GM12865 (cell line): ENCODE measurements at regions not wholly inside any gene's neighbourhood (a gene's known extent, or its start where the extent isn't known, plus 50 kb on each side); places are given as distances from the start of the nearest gene placed in this dataset.

Experiments used
- DNase-seq: peaks from one replicate; pipeline ENCODE4 v3.0.0; 2010; ENCODE audit warnings: low read depth
- H3K4me3 ChIP-seq: 2 replicates; pipeline ENCODE4 v1.5.1; 2011; ENCODE audit warnings: mild to moderate bottlenecking, low read depth, low read length, control low read depth
- TF ChIP-seq, protein P1 (sequence below): IDR thresholded peaks from 2 replicates; pipeline ENCODE4 v1.5.1; 2011; ENCODE audit warnings: low read length, control low read depth, low read depth, inconsistent platforms; ENCODE audit not compliant: insufficient read depth; ENCODE audit errors: missing control alignments

DNA sequence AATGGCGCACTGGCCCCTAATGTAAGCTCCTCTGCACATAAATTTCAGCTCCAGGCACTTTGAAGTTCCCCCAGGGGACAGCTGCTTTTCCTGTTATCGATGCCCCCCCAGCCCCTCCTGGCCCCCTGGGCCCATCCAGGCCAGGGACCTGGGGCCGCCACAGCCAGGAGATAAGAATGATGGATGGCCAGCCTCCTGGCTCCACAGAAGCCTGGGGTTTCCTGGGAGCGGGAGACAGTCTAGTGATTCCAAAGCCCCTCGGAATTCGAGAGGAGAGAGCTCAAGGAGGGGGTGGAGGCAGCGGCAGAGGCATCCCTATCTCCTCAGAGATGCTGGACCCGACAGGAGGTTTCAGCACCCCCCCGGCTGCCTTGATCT lies 98.4 kb upstream of the HAND1 start:
- H3K4me3 ChIP-seq, result no peak overlapping the region
- no peak for DNase-seq
- TF ChIP-seq, protein P1, sequence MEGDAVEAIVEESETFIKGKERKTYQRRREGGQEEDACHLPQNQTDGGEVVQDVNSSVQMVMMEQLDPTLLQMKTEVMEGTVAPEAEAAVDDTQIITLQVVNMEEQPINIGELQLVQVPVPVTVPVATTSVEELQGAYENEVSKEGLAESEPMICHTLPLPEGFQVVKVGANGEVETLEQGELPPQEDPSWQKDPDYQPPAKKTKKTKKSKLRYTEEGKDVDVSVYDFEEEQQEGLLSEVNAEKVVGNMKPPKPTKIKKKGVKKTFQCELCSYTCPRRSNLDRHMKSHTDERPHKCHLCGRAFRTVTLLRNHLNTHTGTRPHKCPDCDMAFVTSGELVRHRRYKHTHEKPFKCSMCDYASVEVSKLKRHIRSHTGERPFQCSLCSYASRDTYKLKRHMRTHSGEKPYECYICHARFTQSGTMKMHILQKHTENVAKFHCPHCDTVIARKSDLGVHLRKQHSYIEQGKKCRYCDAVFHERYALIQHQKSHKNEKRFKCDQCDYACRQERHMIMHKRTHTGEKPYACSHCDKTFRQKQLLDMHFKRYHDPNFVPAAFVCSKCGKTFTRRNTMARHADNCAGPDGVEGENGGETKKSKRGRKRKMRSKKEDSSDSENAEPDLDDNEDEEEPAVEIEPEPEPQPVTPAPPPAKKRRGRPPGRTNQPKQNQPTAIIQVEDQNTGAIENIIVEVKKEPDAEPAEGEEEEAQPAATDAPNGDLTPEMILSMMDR, result no peak

DNA sequence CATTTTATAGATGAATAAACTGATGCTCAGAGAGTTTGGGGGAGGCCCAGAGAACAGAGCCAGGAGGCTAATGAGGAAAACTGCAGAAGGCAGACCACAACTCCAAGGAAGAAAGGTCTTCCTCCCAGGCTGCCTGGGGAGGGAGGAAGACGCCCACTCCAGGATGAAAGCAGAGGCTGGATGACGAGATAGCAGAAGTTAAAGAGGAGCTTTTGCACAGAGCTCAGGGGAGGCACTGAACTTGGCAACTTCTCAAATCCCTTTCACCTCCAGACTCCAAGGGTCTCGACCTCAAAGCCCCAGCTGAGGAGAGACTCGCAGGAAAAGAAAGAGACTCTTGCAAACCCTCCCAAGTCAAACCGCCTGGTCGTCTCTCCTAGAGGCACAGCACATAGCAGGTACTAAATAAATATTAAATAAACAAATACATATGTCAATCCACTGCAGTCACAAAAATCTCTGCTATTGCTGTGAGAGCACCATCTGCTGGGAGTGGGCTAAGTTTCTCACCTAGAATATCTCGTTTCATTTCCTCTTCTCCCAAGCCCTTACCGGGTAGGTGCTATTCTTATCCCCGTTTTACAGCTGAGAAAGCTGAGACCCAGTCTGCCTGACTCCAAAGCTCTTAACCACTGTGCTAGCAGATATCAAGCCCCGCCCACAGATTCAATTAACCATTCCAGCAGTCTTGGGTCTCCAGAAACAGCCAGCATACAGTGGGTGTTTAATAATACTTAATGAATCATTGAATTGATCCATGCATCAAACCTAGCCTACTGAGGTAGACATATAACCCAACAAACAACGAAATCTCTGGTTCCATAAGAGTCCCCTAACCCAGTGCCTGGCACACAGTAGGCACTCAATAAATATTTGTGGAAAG lies 97.8 kb upstream of the HAND1 start:
- TF ChIP-seq, protein P1, result peak; percentile 55
- H3K4me3 ChIP-seq, result no peak overlapping the region
- peak; percentile 81 for DNase-seq

DNA sequence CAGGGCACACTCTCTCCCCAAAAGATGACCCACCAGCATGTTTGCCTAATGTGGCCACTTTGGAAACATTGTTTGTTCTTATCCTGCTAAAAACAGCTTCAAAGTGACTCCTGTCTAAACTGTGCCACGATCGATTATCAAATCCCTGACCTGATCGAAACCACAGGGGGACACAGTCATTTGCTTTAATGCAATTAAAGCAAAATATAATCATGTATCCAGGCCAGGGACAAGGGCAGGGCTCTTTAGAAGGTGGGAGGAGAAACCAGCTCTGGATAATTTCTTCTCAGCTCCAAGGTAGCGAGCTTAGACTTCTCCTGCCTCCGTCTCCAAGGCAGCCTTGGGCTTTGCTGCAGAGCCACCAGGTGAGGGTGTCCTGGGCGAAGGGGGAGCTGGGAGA lies 95.0 kb upstream of the HAND1 start:
- no peak overlapping the region for H3K4me3 ChIP-seq
- no peak for DNase-seq
- TF ChIP-seq, protein P1, result no peak

DNA sequence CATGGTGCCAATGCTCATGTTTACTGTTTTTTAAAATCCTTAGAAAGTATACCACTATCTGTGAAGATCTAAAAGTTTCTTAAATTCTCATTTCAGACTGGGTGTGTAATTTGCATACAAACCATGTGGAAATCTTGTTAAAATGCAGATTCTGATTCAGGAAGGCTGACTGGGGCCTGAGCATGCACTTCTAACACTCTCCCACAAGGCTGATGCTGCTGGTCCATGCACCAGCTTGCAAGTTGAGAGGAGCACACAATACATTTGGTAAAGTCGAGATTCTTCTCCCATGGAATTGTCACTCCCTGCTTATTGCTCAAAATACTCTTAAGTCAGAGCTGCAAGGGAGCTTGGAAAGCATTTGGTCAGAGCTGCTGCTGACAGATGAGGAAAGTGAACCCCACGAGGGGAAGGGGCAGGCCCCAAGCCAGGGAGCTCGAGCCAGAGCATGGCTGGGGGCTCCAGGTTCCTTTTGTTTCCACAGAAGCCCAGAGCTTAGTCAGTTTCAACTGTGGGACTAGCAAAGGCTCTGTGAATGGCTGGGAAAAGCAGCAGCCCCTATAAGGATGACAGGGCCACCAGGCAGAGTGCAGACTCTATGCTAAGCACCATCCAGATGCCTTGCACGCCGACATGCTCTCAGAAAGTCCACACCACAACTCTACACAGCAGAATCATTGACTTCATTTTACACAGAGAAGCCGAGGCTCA lies 93.5 kb upstream of the HAND1 start:
- no peak for DNase-seq
- no peak overlapping the region for H3K4me3 ChIP-seq
- TF ChIP-seq, protein P1, result no peak

DNA sequence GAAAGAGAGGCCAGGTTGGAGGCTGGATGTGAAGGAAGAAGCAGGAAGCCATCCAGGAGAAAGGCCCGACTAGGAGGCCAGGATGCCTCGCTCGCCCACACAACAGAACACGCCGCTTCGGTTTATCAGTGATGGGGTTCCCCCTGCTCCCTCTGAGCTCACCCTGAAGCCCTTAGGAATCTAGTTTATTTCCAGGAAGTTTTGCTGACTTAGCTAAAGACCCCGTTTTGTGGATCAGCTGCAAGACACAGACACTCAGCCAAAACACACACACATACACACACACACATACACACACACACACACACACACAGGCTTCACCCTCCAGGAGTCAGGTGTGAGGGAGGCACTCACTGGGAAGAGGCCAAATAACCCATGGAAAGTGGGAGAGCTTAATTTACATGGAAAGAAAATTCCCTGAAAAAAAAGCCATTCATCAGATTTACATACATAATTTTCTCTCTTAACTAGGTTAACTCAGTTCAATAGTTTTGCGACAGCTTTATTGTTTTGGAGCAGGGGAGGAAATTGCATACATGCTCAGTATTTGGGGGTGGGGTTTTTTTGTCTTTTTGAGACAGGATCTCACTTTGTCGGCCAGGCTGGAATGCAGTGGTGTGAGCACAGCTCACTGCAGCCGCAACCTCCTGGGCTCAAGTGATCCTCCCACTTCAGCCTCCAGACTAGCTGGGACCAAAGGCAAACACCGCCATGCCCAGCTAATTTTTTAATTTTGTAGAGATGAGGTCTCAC lies 92.7 kb upstream of the HAND1 start:
- DNase-seq, result no peak
- H3K4me3 ChIP-seq, result no peak overlapping the region
- TF ChIP-seq, protein P1, result no peak

DNA sequence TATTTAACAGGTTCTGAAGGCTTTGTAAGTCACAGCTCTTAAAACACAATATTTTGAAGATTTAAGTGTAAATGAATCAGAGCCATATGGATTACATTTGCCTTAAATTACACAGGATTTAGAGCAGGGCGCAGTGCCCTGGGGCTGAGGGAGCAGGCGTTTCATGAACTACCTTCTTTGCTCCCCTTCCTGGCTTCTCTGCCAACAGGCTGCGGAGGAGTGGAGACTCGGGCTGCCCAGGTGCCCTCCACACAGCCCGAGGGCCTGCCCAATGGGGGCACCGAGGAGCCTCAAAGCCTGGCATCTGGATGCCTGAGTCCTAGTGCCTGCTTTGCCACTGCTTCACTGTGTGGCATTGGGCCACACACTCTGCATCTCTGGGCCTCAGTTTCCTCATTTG lies 90.6 kb upstream of the HAND1 start:
- DNase-seq, result no peak
- TF ChIP-seq, protein P1, result no peak
- no peak overlapping the region for H3K4me3 ChIP-seq
